MG63 (cell line): ENCODE measurements at regions not wholly inside any gene's neighbourhood (a gene's known extent, or its start where the extent isn't known, plus 50 kb on each side); places are given as distances from the start of the nearest gene placed in this dataset.

Experiments
- DNase-seq: peaks from one replicate; pipeline ENCODE4 v3.0.0-alpha.2; 2020
- H3K27me3 ChIP-seq: fragments of 250-450 bp; sonication (Bioruptor Pico); 2 replicates; pipeline ENCODE4 v1.5.1; 2020; ENCODE audit warnings: mild to moderate bottlenecking, moderate library complexity
- H3K36me3 ChIP-seq: fragments of 250-450 bp; sonication (Bioruptor Pico); 2 replicates; pipeline ENCODE4 v1.5.1; 2020; ENCODE audit warnings: mild to moderate bottlenecking, moderate library complexity
- H3K4me3 ChIP-seq: fragments of 250-450 bp; sonication (Bioruptor Pico); 2 replicates; pipeline ENCODE4 v1.5.1; 2020; ENCODE audit warnings: mild to moderate bottlenecking, moderate library complexity
- H3K9me3 ChIP-seq: fragments of 250-450 bp; sonication (Bioruptor Pico); 2 replicates; pipeline ENCODE4 v1.5.1; 2020; ENCODE audit warnings: mild to moderate bottlenecking, moderate library complexity

- no peak for DNase-seq
- Histone ChIP-seq H3K27me3 (peaks cover 19% of the 10 kb centered on the region), H3K36me3 (no peaks in the 10 kb centered on the region), H3K4me3 (no peak overlapping the region), H3K9me3 (no peaks in the 10 kb centered on the region; the same call in 1 of the 2 replicates)
Measured at GRCh38 chr1:229836324-229836723, 210.3 kb downstream of the URB2 start.

GRCh38 chr1:229838204-229838603 is 212.2 kb downstream of the URB2 start:
- DNase-seq, result no peak
- no peaks in the 10 kb centered on the region; the same call in 1 of the 2 replicates for H3K9me3 ChIP-seq
- peaks cover 19% of the 10 kb centered on the region for H3K27me3 ChIP-seq
- H3K36me3 ChIP-seq, result no peaks in the 10 kb centered on the region
- H3K4me3 ChIP-seq, result no peak overlapping the region

GRCh38 chr1:229839800-229840199 is 213.8 kb downstream of the URB2 start:
- H3K9me3 ChIP-seq, result no peaks in the 10 kb centered on the region; the same call in 1 of the 2 replicates
- H3K4me3 ChIP-seq, result no peak overlapping the region
- peaks cover 15% of the 10 kb centered on the region for H3K27me3 ChIP-seq
- no peak for DNase-seq
- no peaks in the 10 kb centered on the region for H3K36me3 ChIP-seq

- H3K27me3 ChIP-seq, result peaks cover 10% of the 10 kb centered on the region
Measured at GRCh38 chr1:229841230-229841629, 215.2 kb downstream of the URB2 start.

GRCh38 chr1:229842302-229843255 is 216.5 kb downstream of the URB2 start:
- no peak for DNase-seq
- Histone ChIP-seq H3K4me3 (no peak overlapping the region), H3K9me3 (no peaks in the 10 kb centered on the region; the same call in 1 of the 2 replicates), H3K27me3 (peaks cover 9% of the 10 kb centered on the region), H3K36me3 (no peaks in the 10 kb centered on the region)

More at GRCh38 chr1:229841230-229841629, 215.2 kb downstream of the URB2 start:
- Histone ChIP-seq H3K9me3 (no peaks in the 10 kb centered on the region; the same call in 1 of the 2 replicates), H3K36me3 (no peaks in the 10 kb centered on the region), H3K4me3 (0 out of 2 replicates have a peak overlapping the region, but pooled peaks have one; percentile 0)
- peak; percentile 50 for DNase-seq

- H3K9me3 ChIP-seq, result no peaks in the 10 kb centered on the region
- peaks cover 1% of the 10 kb centered on the region for H3K27me3 ChIP-seq
- peak; percentile 50 for DNase-seq
- H3K36me3 ChIP-seq, result no peaks in the 10 kb centered on the region
- H3K4me3 ChIP-seq, result no peak overlapping the region
Measured at GRCh38 chr1:229843627-229844238, 217.7 kb downstream of the URB2 start.

- H3K9me3 ChIP-seq, result no peaks in the 10 kb centered on the region
- DNase-seq, result no peak
- H3K4me3 ChIP-seq, result no peak overlapping the region
- H3K36me3 ChIP-seq, result no peaks in the 10 kb centered on the region
- no peaks in the 10 kb centered on the region for H3K27me3 ChIP-seq
Measured at GRCh38 chr1:229844675-229845074, 218.6 kb downstream of the URB2 start.

- H3K9me3 ChIP-seq, result no peaks in the 10 kb centered on the region
- H3K4me3 ChIP-seq, result no peak overlapping the region
- no peaks in the 10 kb centered on the region for H3K27me3 ChIP-seq
- no peak for DNase-seq
- H3K36me3 ChIP-seq, result no peaks in the 10 kb centered on the region
Measured at GRCh38 chr1:229845410-229846138, 219.5 kb downstream of the URB2 start.

GRCh38 chr1:229846351-229846750 is 220.3 kb downstream of the URB2 start:
- H3K4me3 ChIP-seq, result no peak overlapping the region
- H3K36me3 ChIP-seq, result no peaks in the 10 kb centered on the region
- DNase-seq, result no peak
- no peaks in the 10 kb centered on the region for H3K27me3 ChIP-seq
- H3K9me3 ChIP-seq, result no peaks in the 10 kb centered on the region

- Histone ChIP-seq H3K9me3 (no peaks in the 10 kb centered on the region), H3K36me3 (no peaks in the 10 kb centered on the region), H3K4me3 (no peak overlapping the region), H3K27me3 (no peaks in the 10 kb centered on the region)
- DNase-seq, result no peak
Measured at GRCh38 chr1:229848752-229849677, 218.0 kb upstream of the GALNT2 start.

GRCh38 chr1:229851511-229851910 is 215.5 kb upstream of the GALNT2 start:
- Histone ChIP-seq H3K36me3 (no peaks in the 10 kb centered on the region), H3K27me3 (no peaks in the 10 kb centered on the region), H3K4me3 (no peak overlapping the region), H3K9me3 (no peaks in the 10 kb centered on the region)
- DNase-seq, result no peak

GRCh38 chr1:229853751-229854150 is 213.3 kb upstream of the GALNT2 start:
- Histone ChIP-seq H3K27me3 (no peaks in the 10 kb centered on the region), H3K4me3 (no peak overlapping the region), H3K9me3 (no peaks in the 10 kb centered on the region), H3K36me3 (no peaks in the 10 kb centered on the region)
- DNase-seq, result no peak

- H3K9me3 ChIP-seq, result no peaks in the 10 kb centered on the region
- H3K4me3 ChIP-seq, result no peak overlapping the region
- DNase-seq, result no peak
- no peaks in the 10 kb centered on the region for H3K27me3 ChIP-seq
- H3K36me3 ChIP-seq, result no peaks in the 10 kb centered on the region
Measured at GRCh38 chr1:229854620-229855019, 212.4 kb upstream of the GALNT2 start.

- H3K27me3 ChIP-seq, result no peaks in the 10 kb centered on the region
- H3K4me3 ChIP-seq, result no peak overlapping the region
- no peak for DNase-seq
- no peaks in the 10 kb centered on the region for H3K9me3 ChIP-seq
- no peaks in the 10 kb centered on the region for H3K36me3 ChIP-seq
Measured at GRCh38 chr1:229856009-229856650, 210.9 kb upstream of the GALNT2 start.

- Histone ChIP-seq H3K36me3 (no peaks in the 10 kb centered on the region), H3K4me3 (no peak overlapping the region), H3K27me3 (no peaks in the 10 kb centered on the region), H3K9me3 (no peaks in the 10 kb centered on the region)
- DNase-seq, result no peak
Measured at GRCh38 chr1:229857585-229857984, 209.5 kb upstream of the GALNT2 start.

- Histone ChIP-seq H3K36me3 (no peaks in the 10 kb centered on the region), H3K9me3 (no peaks in the 10 kb centered on the region), H3K27me3 (no peaks in the 10 kb centered on the region), H3K4me3 (no peak overlapping the region)
- no peak for DNase-seq
Measured at GRCh38 chr1:229859026-229859425, 208.0 kb upstream of the GALNT2 start.
